ELR (cell line): ENCODE measurements at regions not wholly inside any gene's neighbourhood (a gene's known extent, or its start where the extent isn't known, plus 50 kb on each side); places are given as distances from the start of the nearest gene placed in this dataset.
"Not testable (repeated sequence)": the region's sequence is repeated elsewhere in the genome, so short reads cannot be mapped to it uniquely, and the experiment has no call there.

Experiments used
- DNase-seq: peaks from one replicate; pipeline ENCODE4 v3.0.0-alpha.2; 2015; ENCODE audit warnings: low read depth

DNA sequence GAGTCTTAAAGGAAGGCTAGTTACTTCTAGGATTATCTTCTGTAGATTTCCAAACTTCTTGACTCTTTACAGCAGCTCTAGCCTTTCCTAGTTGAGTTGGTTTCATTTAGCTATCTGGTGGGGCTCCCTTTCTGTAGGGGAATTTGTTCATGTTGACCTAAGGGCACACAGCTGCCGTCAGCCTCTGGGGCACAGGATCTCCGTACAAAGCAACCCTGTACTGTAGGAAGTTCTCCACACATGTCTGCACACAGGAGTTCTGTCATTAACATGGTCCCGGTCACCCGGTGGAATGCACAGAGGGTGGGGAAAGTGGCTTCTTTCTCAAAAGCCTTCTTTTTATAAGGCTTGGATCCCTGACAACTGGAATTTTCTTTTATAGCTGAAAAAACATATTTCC lies 88.7 kb upstream of the TNIK start:
- DNase-seq, result no peak

DNA sequence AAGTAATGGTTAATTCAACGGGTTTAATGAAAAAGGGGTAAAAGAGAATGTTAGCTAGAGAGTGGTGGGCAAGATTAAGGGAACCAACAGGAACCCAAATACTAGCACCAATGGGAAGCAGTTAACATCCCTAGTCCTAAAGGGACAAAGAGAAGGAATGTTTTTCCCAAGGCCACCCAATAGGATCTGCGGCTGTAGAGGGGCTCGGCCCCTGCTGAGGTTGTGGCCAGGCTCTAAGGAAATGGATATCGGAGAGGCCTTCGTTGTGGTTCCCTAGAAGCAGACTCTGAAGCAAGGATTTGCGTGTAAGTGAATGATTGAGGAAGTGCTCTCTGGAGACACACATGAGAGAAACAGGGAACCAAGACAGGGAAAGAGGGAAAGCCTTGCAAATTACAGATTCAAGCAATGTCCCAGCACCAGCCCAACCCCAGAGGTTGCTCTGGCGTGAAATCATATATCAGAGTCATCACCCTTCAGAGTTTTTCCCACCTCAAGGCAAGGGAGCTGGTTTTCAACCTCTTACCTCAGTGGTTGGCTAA lies 83.6 kb upstream of the TNIK start:
- no peak for DNase-seq

DNA sequence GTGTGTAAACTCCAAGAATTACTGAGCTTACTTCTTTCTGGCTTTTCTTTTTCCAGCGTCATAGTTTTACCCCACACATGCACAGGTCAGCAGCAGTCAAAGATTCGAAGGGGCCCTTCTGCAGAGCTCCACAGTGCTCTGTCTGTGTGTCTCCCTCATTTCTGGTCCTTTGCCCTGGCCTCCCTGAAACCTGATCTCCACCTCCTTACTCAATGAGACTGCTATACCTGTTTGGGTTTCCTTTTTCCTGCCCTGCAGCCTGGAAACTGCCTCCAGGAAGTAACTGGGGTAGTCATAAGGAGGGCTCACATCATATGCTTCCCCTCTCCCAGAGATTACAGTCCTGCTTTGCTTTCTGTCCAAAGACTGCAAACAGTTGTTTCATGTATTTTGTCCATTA lies 82.8 kb upstream of the TNIK start:
- DNase-seq, result no peak

DNA sequence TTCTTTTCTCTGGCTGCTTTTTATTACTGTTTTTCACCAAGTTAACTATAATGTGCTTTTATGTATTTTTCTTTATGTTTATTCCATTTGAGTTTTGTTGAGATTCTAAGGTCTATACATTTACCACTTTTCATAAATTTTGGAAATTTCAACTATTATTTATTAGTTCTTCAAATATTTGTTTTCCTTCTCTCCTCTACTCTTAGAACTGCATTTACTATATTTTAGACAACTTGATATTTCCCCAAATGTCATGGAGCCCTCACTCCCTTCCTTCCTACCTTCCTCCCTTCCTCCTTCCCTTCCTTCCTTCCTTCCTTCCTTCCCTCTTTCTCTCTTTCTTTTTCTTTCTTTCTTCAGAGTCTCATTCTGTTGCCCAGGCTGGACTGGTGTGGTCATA lies 81.4 kb upstream of the TNIK start:
- DNase-seq, result no peak

DNA sequence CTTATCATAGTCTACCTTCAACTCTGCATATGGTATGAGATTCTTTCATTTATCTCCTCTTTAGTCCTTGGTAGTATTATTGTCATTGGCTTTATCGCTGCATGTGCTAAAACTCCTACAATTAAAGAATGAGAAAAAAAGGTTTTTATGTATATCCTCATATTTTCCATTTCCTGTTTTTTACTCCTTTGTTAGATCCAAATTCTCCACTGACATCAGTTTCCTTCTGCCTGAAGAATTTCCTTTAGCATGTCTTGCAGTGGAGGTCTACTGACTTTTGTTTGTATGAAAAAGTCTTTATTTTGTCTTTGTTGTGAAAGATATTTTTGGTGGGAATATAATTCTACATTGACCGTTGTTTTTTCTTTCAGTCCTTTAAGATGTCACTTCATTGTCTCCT lies 81.0 kb upstream of the TNIK start:
- DNase-seq, result no peak

DNA sequence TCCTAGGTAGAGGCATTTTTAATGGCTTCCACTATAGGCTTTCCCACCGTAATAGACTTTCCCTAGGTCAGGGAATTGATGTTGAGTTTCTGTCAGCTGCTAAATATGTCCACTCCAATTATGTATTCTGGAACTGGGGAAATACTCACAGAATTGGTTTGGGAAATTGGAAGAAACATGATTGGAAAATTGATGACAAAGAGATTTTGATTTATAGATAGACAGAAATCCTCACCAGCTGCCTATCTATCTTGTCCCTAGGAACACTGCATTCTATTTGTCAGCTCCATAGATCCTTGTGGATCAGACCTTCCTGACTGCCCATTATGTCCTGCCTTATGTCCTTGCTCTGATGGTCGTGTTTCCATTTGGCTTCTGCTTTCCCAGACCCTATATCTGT lies 75.6 kb upstream of the TNIK start:
- DNase-seq, result no peak

DNA sequence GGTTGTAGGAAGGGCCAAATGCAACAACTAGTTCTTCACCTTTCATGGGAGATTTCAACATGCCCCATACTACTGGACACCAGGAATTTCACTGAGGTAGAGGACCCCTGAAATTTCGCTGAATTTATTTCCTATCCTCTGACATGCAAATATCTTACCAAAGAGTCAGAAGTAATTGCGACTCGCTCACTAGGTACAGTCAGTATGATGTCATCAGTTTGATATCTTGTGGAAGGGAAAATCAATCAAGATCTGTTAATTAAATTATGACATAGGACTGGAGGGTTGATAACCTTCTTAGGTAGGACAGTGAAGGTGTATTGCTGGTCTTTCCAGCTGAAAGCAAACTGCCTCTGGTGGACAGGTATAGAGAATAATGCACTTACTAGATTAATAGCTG lies 74.9 kb upstream of the TNIK start:
- DNase-seq, result peak; percentile 44

DNA sequence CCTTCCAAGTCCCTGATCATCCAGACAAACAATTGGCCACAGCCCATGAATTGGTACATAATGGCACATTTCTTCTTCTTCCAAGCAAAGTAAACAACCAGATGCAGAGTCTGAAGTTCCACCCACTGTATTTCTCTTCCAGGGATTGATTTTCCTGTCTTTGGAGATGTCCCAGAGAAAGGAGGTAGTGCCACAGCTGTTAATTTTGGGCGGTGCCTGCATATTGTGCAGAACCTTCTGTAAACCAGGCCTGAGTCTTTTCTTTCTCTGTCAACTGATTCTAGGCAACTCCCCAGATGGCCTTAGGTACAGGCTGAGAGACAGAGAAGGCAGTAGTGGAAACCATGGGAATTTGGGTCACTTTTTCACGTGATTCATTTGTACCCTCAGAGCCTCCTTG lies 73.5 kb upstream of the TNIK start:
- DNase-seq, result no peak

DNA sequence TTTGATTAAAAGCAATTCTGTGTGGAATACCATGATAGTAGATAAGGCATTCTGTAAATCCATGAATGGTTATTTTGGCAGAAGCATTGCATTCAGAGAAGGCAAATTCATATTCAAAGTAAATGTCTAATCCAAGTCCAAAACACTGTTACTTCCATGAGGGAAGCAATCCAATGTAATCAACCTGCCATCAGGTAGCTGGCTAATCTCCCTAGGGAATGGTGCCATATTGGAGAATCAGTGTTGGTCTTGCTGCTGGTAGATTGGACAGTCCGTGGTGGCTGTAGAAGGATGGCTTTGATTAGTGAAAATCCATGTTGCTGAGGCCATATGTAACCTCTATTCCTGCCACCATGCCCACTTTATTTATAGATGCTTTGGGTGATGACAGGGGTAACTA lies 72.1 kb upstream of the TNIK start:
- DNase-seq, result no peak

DNA sequence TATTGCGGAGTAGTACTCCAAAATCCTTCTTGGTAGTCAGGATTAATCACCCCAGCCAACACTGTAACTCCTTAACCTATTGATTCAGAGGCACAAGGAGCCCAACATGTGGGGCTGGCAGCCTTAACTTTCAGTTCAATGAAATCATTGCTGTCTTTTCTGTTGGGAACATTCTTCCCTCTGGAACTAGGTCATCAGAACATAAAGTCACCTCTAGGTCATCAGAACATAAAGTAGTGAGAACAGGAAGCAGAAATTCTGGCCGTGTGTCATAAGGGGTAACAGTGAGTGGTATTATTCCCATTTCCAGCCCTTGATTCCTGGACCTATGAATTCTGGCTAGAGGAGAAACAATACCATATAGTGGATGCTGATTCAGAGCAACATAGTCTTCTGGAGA lies 71.5 kb upstream of the TNIK start:
- peak; percentile 15 for DNase-seq

DNA sequence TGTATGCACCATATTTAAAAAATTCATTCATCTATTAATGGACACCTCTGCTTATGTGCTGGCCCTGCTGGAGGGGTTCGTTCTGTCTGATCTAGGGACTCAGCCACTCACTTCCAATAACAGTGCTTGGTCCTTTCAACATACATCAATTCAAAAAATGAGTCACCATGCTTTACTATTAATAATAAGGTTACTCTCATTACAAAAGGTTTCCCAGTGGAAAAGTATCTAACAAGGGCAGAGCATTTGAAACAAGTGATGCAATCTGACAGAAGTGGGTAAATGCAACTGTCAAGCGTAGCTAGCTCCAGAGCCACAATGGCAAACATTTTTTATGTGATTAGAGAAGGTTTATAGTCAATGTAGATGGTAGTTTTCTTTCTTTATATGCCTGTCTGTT lies 67.9 kb upstream of the TNIK start:
- peak; percentile 9 for DNase-seq

DNA sequence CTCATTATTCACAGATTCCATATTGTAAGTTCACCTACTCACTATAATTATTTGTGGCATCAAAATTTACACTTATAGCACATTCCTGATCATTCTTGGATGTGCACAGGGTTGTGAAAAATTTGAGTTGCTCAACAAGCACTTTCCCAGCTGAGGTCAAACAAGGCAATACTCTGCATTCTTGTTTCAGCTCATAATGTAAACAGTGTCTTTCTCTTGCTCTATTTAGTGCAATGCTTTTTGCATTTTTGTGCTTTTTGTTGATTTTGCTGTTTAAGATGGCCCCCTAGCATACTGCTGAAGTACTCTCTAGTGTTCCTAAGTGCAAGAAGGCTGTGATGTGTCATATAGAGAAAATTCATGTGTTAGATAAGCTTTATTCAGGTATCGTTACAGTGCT lies 66.7 kb upstream of the TNIK start:
- peak; percentile 51 for DNase-seq

DNA sequence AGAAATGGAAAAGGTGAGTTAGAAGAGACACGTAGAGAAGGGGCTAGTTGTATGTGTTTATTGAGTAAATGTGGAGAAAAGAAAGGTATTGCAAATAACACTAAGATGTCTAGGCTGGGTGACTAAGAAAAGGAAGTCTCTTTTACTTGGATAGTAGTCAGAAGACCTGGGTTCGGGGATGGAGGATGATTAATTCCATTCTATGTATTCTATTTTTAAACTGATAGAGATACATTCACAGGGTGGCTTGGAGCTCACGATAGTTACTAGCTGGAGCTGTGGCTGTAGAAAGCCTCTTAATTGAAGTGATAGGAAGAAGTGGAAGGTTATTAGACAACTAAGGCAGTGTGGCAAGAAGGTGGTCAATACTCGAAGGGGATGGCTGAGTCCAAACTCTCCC lies 65.9 kb upstream of the TNIK start:
- DNase-seq, result peak; percentile 65

DNA sequence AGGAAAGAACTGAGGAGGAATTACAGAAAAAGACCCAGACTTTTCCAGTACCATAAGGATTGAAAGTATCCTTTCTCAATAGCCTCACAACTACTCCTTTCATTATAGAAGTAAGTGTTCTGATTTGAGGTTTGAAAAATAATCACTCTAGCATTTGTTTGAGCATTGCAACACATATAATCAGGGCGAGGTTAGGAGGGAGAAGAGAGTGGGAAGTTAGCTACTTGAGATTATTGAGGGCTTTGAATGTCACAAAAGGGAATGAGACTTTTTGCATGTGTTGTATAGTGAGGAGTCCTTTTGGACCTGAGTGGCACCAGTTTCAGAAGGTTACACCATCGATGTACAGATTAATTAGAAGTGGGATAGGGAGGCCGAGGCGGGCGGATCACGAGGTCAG lies 65.2 kb upstream of the TNIK start:
- no peak for DNase-seq

DNA sequence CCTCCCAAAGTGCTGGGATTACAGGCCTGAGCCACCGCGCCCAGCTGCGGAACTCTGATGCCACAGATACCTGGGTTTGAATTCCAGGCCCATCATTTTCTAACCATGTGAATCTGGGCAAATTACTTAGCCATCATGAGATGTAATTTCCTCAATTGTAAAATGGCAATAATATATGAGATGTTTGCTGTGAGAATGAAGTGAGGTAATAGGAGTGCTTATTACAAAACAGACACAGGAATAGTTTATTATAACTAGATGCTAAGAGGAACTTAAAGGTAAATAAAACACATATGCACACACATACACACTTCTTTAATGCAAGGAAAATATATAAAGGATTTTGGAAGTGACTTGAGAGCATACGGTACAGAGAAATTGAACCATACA lies 64.7 kb upstream of the TNIK start:
- DNase-seq, result no peak

DNA sequence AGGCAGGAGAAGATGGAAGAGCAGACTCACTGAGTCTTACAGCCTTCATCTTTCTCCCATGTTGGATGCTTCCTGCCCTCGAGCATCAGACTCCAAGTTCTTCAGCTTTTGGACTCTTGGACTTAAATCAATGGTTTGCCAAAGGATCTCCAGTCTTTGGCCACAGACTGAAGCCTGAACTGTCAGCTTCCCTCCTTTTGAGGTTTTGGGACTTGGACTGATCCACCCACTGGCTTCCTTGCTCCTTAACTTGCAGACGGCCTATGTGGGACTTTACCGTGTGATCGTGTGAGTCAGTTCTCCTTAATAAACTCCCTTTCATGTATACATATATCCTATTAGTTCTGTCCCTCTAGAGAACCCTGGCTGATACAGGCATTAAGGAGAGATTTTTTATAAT lies 62.4 kb upstream of the TNIK start:
- DNase-seq, result no peak

DNA sequence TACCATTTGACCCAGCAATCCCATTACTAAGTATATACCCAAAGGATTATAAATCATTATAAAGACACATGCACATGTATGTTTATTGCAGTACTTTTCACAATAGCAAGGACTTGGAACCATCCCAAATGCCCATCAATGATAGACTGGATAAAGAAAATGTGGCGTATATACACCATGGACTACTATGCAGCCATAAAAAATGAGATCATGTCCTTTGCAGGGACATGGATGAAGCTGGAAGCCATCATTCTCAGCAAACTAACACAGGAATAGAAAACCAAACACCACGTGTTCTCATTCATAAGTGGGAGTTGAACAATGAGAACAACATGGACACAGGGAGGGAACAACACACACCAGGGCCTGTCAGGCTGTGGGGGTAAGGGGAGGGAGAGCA lies 59.2 kb upstream of the TNIK start:
- DNase-seq, result not testable (repeated sequence)

DNA sequence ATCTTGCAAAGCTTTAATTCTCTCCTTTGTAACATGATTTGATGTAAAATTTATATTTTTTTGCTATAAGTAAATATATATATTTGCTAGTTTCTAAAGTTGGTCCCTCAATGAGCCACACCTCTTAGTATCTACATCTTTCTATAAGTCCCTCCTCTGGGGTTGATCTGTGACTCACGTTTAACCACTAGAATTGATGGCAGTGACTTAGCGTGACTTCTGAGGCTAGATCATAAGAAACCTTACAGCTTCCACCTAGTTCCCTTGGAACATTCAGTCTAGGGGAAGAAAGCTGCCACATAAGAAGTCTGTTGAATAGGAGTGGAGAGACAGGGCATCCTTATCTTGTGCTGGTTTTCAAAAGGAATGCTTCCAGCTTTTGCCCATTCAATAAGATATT lies 56.6 kb upstream of the TNIK start:
- DNase-seq, result peak; percentile 39

DNA sequence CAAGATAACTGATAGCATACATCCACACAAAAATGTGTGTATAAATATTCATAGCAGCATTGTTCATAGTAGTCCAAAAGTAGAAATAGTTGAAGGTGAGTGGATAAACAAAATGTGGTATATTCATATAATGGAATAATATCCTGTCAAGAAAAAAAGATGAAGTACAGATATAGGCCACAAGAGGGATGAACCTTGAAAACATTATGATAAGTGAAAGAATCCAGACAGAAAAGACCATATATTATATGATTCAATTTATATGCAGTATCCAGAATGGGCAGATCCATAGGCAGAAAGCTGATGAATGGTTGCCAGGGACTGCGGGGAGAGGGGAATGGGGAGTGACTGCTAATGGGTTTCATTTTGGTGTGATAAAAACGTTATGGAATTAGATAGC lies 54.3 kb upstream of the TNIK start:
- peak; percentile 41 for DNase-seq

DNA sequence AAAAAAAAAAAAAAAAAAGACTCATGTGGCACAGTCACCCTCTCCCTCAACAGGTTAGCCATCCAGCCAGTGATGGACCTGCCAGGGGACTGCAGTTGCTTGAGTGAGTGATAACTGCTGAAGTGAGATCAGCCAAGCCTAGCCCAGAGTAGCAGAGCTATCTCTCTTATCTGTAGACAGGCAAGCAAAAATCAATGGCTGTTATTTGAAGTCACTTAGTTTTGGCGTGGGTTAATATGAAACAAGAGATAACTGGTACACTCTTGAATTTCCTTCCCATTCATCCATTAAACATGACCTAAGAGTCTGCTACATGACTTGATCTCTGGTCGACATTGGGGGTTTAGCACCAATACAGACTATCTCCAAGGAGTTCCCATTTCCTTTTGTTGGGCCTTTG lies 51.2 kb upstream of the TNIK start:
- DNase-seq, result no peak
